Activated CD8-positive, alpha-beta memory T cell treated with anti-CD3 and anti-CD28 coated beads for 24 hours (primary cell): ENCODE measurements at regions not wholly inside any gene's neighbourhood (a gene's known extent, or its start where the extent isn't known, plus 50 kb on each side); places are given as distances from the start of the nearest gene placed in this dataset.

Experiments used
- DNase-seq: peaks from one replicate; pipeline ENCODE4 v3.0.0-alpha.2; 2020

DNA sequence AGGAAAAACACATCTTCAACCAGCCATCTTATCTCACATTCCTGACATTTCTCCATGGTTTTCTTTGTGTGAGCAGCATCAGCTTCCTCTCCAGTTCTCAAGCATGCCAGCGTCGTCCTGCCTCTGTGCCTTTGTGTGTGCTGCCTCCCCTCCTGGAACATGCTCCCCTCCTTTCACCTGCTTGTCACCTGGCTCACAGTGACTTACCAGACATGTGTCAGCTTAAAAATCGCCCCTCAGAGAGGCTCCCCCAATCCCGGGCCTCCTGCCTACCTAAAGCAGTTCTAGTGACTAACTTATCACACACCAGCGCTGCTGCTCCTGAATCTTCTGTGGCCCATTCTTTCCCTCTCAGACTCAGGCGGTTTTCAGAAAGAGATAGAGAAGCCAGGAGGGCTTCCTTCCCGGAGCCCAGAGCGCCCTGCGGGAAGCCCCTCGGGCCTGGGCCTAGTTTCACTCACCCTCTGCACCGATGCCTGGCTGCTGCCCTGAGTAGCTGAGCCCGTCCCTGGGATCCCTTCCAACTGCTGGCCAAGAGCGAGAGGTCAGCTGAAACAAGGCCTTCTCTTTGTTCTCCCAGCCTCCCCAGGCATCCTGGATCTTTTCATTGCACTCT is 51.1 kb upstream of the MVB12B start:
- no peak for DNase-seq

DNA sequence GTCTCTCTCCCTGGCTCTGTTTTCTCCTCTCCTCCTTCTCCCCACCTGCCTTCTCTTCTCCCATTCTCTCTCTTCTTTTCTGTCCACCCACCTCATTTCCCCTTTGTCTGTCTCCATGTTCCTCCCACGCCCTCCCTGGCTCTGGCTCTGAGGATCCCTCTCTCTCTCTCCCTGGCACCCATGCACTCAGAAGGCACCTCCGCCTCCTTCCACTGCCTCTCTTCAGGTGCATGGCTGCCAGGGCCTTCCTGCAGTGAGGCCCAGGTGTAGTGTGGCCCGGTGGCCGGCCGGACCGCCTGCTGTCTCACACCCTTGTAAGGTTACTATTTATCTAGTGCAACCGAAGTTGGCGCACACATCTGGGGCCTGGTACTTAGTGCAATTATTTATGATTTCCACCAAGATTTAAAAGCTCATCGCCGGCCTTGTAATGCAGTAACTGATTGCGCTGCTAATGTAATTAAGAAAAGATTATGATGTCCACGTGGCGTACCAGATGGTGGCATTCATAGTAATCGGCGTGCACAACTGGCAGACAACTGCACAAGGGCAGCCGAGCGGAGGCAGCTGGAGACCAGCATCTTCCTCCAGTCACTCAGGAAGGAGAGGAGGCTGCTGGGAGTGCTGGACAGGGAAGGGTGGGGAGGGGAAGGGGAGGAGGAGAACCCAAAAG is 50.4 kb upstream of the MVB12B start:
- no peak for DNase-seq
